Astrocyte of the hippocampus (primary cell): ENCODE measurements at regions not wholly inside any gene's neighbourhood (a gene's known extent, or its start where the extent isn't known, plus 50 kb on each side); places are given as distances from the start of the nearest gene placed in this dataset.
A peak's percentile ranks its signal among the peaks of the same experiment; 100 is the strongest.
"Not testable (repeated sequence)": the region's sequence is repeated elsewhere in the genome, so short reads cannot be mapped to it uniquely, and the experiment has no call there.

Experiments
- DNase-seq: peaks from one replicate; pipeline ENCODE4 v3.0.0; 2011; ENCODE audit warnings: low read depth, low spot score

- not testable (repeated sequence) for DNase-seq
These were observed 617.5 kb upstream of the SEMA6D start for GRCh38 chr15:47099801-47100200.

GRCh38 chr15:47108800-47109199 is 608.5 kb upstream of the SEMA6D start:
- not testable (repeated sequence) for DNase-seq

GRCh38 chr15:47116698-47117097 is 600.6 kb upstream of the SEMA6D start:
- DNase-seq, result no peak

GRCh38 chr15:47119349-47119748 is 598.0 kb upstream of the SEMA6D start:
- no peak for DNase-seq

GRCh38 chr15:47124430-47125102 is 592.7 kb upstream of the SEMA6D start:
- no peak for DNase-seq

GRCh38 chr15:47129033-47129432 is 588.3 kb upstream of the SEMA6D start:
- DNase-seq, result no peak

- not testable (repeated sequence) for DNase-seq
These were observed 585.9 kb upstream of the SEMA6D start for GRCh38 chr15:47131450-47131849.

- DNase-seq, result no peak
These were observed 582.0 kb upstream of the SEMA6D start for GRCh38 chr15:47135267-47135666.

GRCh38 chr15:47136236-47136635 is 581.1 kb upstream of the SEMA6D start:
- DNase-seq, result no peak

- no peak for DNase-seq
These were observed 577.3 kb upstream of the SEMA6D start for GRCh38 chr15:47139965-47140364.

- no peak for DNase-seq
These were observed 559.5 kb upstream of the SEMA6D start for GRCh38 chr15:47157827-47158226.

GRCh38 chr15:47158573-47158972 is 558.7 kb upstream of the SEMA6D start:
- no peak for DNase-seq

GRCh38 chr15:47177177-47177576 is 540.1 kb upstream of the SEMA6D start:
- no peak for DNase-seq

GRCh38 chr15:47179988-47180387 is 537.3 kb upstream of the SEMA6D start:
- no peak for DNase-seq

- DNase-seq, result no peak
These were observed 534.5 kb upstream of the SEMA6D start for GRCh38 chr15:47182818-47183217.

GRCh38 chr15:47184003-47184907 is 533.0 kb upstream of the SEMA6D start:
- peak; percentile 55 for DNase-seq

GRCh38 chr15:47184908-47185801 is 532.1 kb upstream of the SEMA6D start:
- peak; percentile 20 for DNase-seq

GRCh38 chr15:47186075-47186474 is 531.2 kb upstream of the SEMA6D start:
- no peak for DNase-seq

- DNase-seq, result no peak
These were observed 528.4 kb upstream of the SEMA6D start for GRCh38 chr15:47188758-47189507.

GRCh38 chr15:47194718-47195117 is 522.6 kb upstream of the SEMA6D start:
- peak; percentile 46 for DNase-seq

- DNase-seq, result peak; percentile 93
These were observed 521.3 kb upstream of the SEMA6D start for GRCh38 chr15:47196048-47196447.
